Chondrocyte (in vitro differentiated cells): ENCODE measurements at regions not wholly inside any gene's neighbourhood (a gene's known extent, or its start where the extent isn't known, plus 50 kb on each side); places are given as distances from the start of the nearest gene placed in this dataset.

Experiments
- DNase-seq: peaks from one replicate; pipeline ENCODE4 v3.0.0; 2021; ENCODE audit warnings: mixed read lengths, low spot score
- H3K27ac Mint-ChIP-seq: one replicate; pipeline ENCODE4 v1.8.0; 2021; ENCODE audit warnings: mild to moderate bottlenecking, moderate library complexity, mixed read lengths; ENCODE audit not compliant: unreplicated experiment
- H3K27me3 Mint-ChIP-seq: 2 replicates; pipeline ENCODE4 v1.8.0; 2021; ENCODE audit warnings: low read depth, mixed read lengths
- H3K36me3 Mint-ChIP-seq: 2 replicates; pipeline ENCODE4 v1.8.0; 2021; ENCODE audit warnings: low read depth, mixed read lengths
- H3K4me1 Mint-ChIP-seq: 2 replicates; pipeline ENCODE4 v1.8.0; 2021; ENCODE audit warnings: low read depth, mild to moderate bottlenecking, mixed read lengths
- H3K4me3 Mint-ChIP-seq: one replicate; pipeline ENCODE4 v1.8.0; 2021; ENCODE audit warnings: mild to moderate bottlenecking, moderate library complexity, mixed read lengths; ENCODE audit not compliant: unreplicated experiment
- H3K9me3 Mint-ChIP-seq: 2 replicates; pipeline ENCODE4 v1.8.0; 2021; ENCODE audit warnings: low read depth, mixed read lengths
- CTCF ChIP-seq: fragments of 200-600 bp; sonication (generic); IDR thresholded peaks from 2 replicates; pipeline ENCODE4 v1.5.0; 2021; ENCODE audit warnings: antibody characterized with exemption, mild to moderate bottlenecking, moderate library complexity

GRCh38 chr15:91699741-91700140, 153.8 kb upstream of the SLCO3A1 start:
- no peak overlapping the region for H3K27ac Mint-ChIP-seq
- DNase-seq = no peak
- H3K4me1 Mint-ChIP-seq = no peaks in the 10 kb centered on the region
- H3K4me3 Mint-ChIP-seq = no peak overlapping the region
- H3K27me3 Mint-ChIP-seq = peaks cover 5% of the 10 kb centered on the region
- no peak for TF ChIP-seq CTCF
- H3K9me3 Mint-ChIP-seq = no peaks in the 10 kb centered on the region
- no peaks in the 10 kb centered on the region for H3K36me3 Mint-ChIP-seq

GRCh38 chr15:91703274-91703673, 150.2 kb upstream of the SLCO3A1 start:
- Mint-ChIP-seq H3K4me1 (no peaks in the 10 kb centered on the region), H3K27me3 (peaks cover 11% of the 10 kb centered on the region), H3K27ac (no peak overlapping the region), H3K9me3 (no peaks in the 10 kb centered on the region), H3K4me3 (no peak overlapping the region), H3K36me3 (no peaks in the 10 kb centered on the region)
- no peak for DNase-seq
- no peak for TF ChIP-seq CTCF

GRCh38 chr15:91704343-91704742, 149.2 kb upstream of the SLCO3A1 start:
- H3K9me3 Mint-ChIP-seq = no peaks in the 10 kb centered on the region
- DNase-seq = no peak
- H3K4me1 Mint-ChIP-seq = no peaks in the 10 kb centered on the region
- H3K36me3 Mint-ChIP-seq = no peaks in the 10 kb centered on the region
- TF ChIP-seq CTCF = no peak
- H3K27me3 Mint-ChIP-seq = peaks cover 14% of the 10 kb centered on the region
- no peak overlapping the region for H3K27ac Mint-ChIP-seq
- H3K4me3 Mint-ChIP-seq = no peak overlapping the region

- Mint-ChIP-seq H3K27ac (no peak overlapping the region), H3K27me3 (peaks cover 14% of the 10 kb centered on the region), H3K9me3 (no peaks in the 10 kb centered on the region), H3K4me3 (no peak overlapping the region), H3K4me1 (no peaks in the 10 kb centered on the region), H3K36me3 (no peaks in the 10 kb centered on the region)
- peak; percentile 78 for TF ChIP-seq CTCF
- no peak for DNase-seq
Measured at GRCh38 chr15:91706322-91707032, 147.0 kb upstream of the SLCO3A1 start.

GRCh38 chr15:91710080-91710698, 143.3 kb upstream of the SLCO3A1 start:
- peaks cover 16% of the 10 kb centered on the region for H3K27me3 Mint-ChIP-seq
- H3K4me3 Mint-ChIP-seq = no peak overlapping the region
- H3K9me3 Mint-ChIP-seq = no peaks in the 10 kb centered on the region
- DNase-seq = no peak
- no peaks in the 10 kb centered on the region for H3K4me1 Mint-ChIP-seq
- no peaks in the 10 kb centered on the region for H3K36me3 Mint-ChIP-seq
- TF ChIP-seq CTCF = no peak
- H3K27ac Mint-ChIP-seq = no peak overlapping the region
